ENCODE measurements at regions not wholly inside any gene's neighbourhood (a gene's known extent, or its start where the extent isn't known, plus 50 kb on each side); places are given as distances from the start of the nearest gene placed in this dataset.

- no peak for DNase-seq (ENCODE audit: low read depth, low spot score)
- in situ Hi-C loops (cut with HindIII; ENCODE audit: low pct_unique_long_range_greater_than_20kb, low sequenced_read_pairs) = no loop called here
These were observed 327.1 kb upstream of the RPS6KA3 start for GRCh38 chrX:20593836-20594235.

GRCh38 chrX:20593402-20593801 lies 326.7 kb upstream of the RPS6KA3 start:
- DNase-seq (ENCODE audit: low read depth, low spot score) = no peak
- in situ Hi-C loops (cut with HindIII; ENCODE audit: low pct_unique_long_range_greater_than_20kb, low sequenced_read_pairs) = no loop called here

GRCh38 chrX:20591246-20591645 lies 324.5 kb upstream of the RPS6KA3 start:
- in situ Hi-C loops (cut with HindIII; ENCODE audit: low pct_unique_long_range_greater_than_20kb, low sequenced_read_pairs) = no loop called here
- no peak for DNase-seq (ENCODE audit: low read depth, low spot score)

GRCh38 chrX:20585782-20586181 lies 319.1 kb upstream of the RPS6KA3 start:
- DNase-seq (ENCODE audit: low read depth, low spot score) = no peak
- in situ Hi-C loops (cut with HindIII; ENCODE audit: low pct_unique_long_range_greater_than_20kb, low sequenced_read_pairs) = no loop called here

GRCh38 chrX:20571611-20572010 lies 304.9 kb upstream of the RPS6KA3 start:
- no peak for DNase-seq (ENCODE audit: low read depth, low spot score)
- in situ Hi-C loops (cut with HindIII; ENCODE audit: low pct_unique_long_range_greater_than_20kb, low sequenced_read_pairs) = no loop called here

- in situ Hi-C loops (cut with HindIII; ENCODE audit: low pct_unique_long_range_greater_than_20kb, low sequenced_read_pairs) = no loop called here
- DNase-seq (ENCODE audit: low read depth, low spot score) = no peak
These were observed 300.4 kb upstream of the RPS6KA3 start for GRCh38 chrX:20567108-20567507.

GRCh38 chrX:20547611-20548051 lies 280.9 kb upstream of the RPS6KA3 start:
- in situ Hi-C loops (cut with HindIII; ENCODE audit: low pct_unique_long_range_greater_than_20kb, low sequenced_read_pairs) = no loop called here
- no peak for DNase-seq (ENCODE audit: low read depth, low spot score)

- DNase-seq (ENCODE audit: low read depth, low spot score) = no peak
- in situ Hi-C loops (cut with HindIII; ENCODE audit: low pct_unique_long_range_greater_than_20kb, low sequenced_read_pairs) = no loop called here
These were observed 278.8 kb upstream of the RPS6KA3 start for GRCh38 chrX:20545538-20545937.

- no peak for DNase-seq (ENCODE audit: low read depth, low spot score)
- in situ Hi-C loops (cut with HindIII; ENCODE audit: low pct_unique_long_range_greater_than_20kb, low sequenced_read_pairs) = no loop called here
These were observed 275.4 kb upstream of the RPS6KA3 start for GRCh38 chrX:20542072-20542471.

GRCh38 chrX:20538974-20539373 lies 272.3 kb upstream of the RPS6KA3 start:
- in situ Hi-C loops (cut with HindIII; ENCODE audit: low pct_unique_long_range_greater_than_20kb, low sequenced_read_pairs) = no loop called here
- DNase-seq (ENCODE audit: low read depth, low spot score) = no peak

GRCh38 chrX:20531667-20532066 lies 265.0 kb upstream of the RPS6KA3 start:
- DNase-seq (ENCODE audit: low read depth, low spot score) = no peak
- in situ Hi-C loops (cut with HindIII; ENCODE audit: low pct_unique_long_range_greater_than_20kb, low sequenced_read_pairs) = no loop called here

- DNase-seq (ENCODE audit: low read depth, low spot score) = peak; percentile 60
- in situ Hi-C loops (cut with HindIII; ENCODE audit: low pct_unique_long_range_greater_than_20kb, low sequenced_read_pairs) = no loop called here
These were observed 263.8 kb upstream of the RPS6KA3 start for GRCh38 chrX:20530406-20530921.

- in situ Hi-C loops (cut with HindIII; ENCODE audit: low pct_unique_long_range_greater_than_20kb, low sequenced_read_pairs) = no loop called here
- no peak for DNase-seq (ENCODE audit: low read depth, low spot score)
These were observed 263.0 kb upstream of the RPS6KA3 start for GRCh38 chrX:20529711-20530110.

GRCh38 chrX:20529301-20529700 lies 262.6 kb upstream of the RPS6KA3 start:
- in situ Hi-C loops (cut with HindIII; ENCODE audit: low pct_unique_long_range_greater_than_20kb, low sequenced_read_pairs) = no loop called here
- no peak for DNase-seq (ENCODE audit: low read depth, low spot score)

- peak; percentile 40 for DNase-seq (ENCODE audit: low read depth, low spot score)
These were observed 260.9 kb upstream of the RPS6KA3 start for GRCh38 chrX:20527558-20528011.

GRCh38 chrX:20527041-20527440 lies 260.3 kb upstream of the RPS6KA3 start:
- in situ Hi-C loops (cut with HindIII; ENCODE audit: low pct_unique_long_range_greater_than_20kb, low sequenced_read_pairs) = no loop called here
- no peak for DNase-seq (ENCODE audit: low read depth, low spot score)

More at GRCh38 chrX:20527558-20528011, 260.9 kb upstream of the RPS6KA3 start:
- in situ Hi-C loops (cut with HindIII; ENCODE audit: low pct_unique_long_range_greater_than_20kb, low sequenced_read_pairs) = no loop called here

- no peak for DNase-seq (ENCODE audit: low read depth, low spot score)
- in situ Hi-C loops (cut with HindIII; ENCODE audit: low pct_unique_long_range_greater_than_20kb, low sequenced_read_pairs) = no loop called here
These were observed 257.1 kb upstream of the RPS6KA3 start for GRCh38 chrX:20523626-20524312.

GRCh38 chrX:20522420-20522819 lies 255.7 kb upstream of the RPS6KA3 start:
- in situ Hi-C loops (cut with HindIII; ENCODE audit: low pct_unique_long_range_greater_than_20kb, low sequenced_read_pairs) = no loop called here
- DNase-seq (ENCODE audit: low read depth, low spot score) = no peak

- no peak for DNase-seq (ENCODE audit: low read depth, low spot score)
- in situ Hi-C loops (cut with HindIII; ENCODE audit: low pct_unique_long_range_greater_than_20kb, low sequenced_read_pairs) = no loop called here
These were observed 254.5 kb upstream of the RPS6KA3 start for GRCh38 chrX:20521222-20521621.
